GM19328 (cell line): ENCODE measurements at regions not wholly inside any gene's neighbourhood (a gene's known extent, or its start where the extent isn't known, plus 50 kb on each side); places are given as distances from the start of the nearest gene placed in this dataset.
"Not testable (repeated sequence)": the region's sequence is repeated elsewhere in the genome, so short reads cannot be mapped to it uniquely, and the experiment has no call there.

Experiments
- ATAC-seq: cut with Tn5 transposase; IDR thresholded peaks from one replicate; pipeline ENCODE4 v1.9.1; 2021; ENCODE audit warnings: mild to moderate bottlenecking, moderate library complexity; ENCODE audit not compliant: unreplicated experiment

DNA sequence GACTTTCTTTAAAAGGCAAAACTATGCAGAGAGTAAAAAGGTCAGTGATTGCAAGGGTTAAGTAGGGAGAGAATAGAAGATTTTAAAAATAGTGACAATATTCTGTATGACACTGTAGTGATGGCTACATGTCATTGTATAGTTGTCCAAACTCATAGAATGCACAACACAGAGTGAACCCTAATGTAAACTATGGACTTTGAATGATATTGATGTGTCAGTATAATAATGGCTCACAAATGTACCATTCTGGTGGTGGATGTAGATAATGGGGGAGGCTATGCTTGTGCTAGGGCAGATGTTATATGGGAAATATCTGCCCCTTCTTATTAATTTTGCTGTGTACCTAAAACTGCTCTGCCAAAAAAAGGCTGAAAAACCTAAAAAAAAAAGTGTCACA, 468.9 kb downstream of the KIF4B start:
- ATAC-seq = no peak

DNA sequence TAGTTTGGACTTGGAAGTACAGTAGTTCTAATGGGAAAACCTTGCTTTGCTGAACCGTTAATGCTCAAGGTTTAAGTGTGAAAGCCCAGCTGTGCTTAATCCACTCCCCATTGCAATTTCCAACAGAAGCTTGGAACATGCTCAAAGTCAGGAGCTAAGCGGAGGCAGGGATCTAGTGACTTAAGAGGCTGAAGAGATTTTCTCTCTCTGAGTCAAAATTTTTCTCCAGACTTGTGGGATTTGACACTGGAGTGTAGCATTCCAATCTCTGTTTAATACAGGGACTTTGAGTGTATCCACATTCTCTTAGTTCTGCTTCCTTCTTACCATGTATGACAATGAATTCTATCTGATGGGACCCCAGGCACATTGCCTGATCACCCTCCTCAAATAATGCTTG, 471.8 kb downstream of the KIF4B start:
- ATAC-seq = no peak

DNA sequence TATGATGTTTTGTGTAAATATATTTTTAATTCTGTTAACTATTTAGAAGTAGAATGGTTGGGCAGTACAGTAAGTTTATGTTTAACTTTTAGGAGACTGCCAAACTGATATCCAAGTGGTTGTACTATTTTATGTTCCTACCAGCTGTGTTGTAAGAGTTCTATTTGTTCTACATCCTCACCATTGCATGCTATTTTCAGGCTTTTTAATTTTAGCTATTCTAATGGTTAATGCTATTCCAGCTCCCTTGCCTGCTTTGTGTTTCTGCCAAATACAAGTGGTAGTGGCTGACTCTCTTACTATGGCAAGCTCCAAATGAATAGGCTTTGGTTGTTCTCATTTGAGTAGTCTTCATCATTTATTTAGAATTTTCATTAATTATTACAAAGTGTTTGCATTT, 476.4 kb downstream of the KIF4B start:
- no peak for ATAC-seq

DNA sequence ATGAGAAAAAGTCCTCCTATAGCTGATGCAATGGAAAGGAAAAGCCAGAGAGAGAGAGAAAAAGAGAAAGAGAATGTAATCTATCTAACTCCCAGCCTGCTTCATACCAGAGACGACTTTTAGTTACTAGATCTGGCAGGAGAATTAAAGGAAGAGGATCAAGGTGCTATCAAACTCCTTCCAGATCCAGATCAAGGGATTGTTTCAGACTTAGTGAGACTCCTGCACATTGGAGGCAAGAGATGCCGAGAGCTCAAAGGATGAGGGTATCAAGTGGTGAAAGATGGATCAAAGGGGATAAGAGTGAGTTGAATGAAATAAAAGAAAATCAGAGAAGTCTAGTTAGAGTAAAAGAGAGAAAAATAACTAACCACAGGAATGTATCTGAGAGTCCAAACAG, 478.6 kb downstream of the KIF4B start:
- ATAC-seq = no peak

DNA sequence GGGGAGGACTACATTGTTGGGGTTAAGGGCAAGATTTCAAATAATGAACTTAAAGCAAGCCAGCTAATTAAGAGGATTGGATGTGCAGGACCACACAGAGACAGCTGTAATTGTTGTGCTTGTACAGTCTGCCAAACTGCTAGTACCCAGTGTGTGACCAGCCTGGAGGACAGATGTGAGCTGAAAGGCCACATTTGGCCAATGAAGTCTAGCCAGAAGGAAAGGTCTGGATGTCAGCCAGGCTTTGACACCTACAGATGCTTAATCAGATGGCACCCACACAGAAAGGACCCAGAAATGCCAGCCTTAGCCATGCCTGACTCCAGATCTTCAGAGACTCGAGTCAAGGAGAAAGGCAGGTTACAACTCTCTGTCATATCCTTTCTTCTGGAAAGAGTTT, 491.1 kb downstream of the KIF4B start:
- ATAC-seq = no peak

DNA sequence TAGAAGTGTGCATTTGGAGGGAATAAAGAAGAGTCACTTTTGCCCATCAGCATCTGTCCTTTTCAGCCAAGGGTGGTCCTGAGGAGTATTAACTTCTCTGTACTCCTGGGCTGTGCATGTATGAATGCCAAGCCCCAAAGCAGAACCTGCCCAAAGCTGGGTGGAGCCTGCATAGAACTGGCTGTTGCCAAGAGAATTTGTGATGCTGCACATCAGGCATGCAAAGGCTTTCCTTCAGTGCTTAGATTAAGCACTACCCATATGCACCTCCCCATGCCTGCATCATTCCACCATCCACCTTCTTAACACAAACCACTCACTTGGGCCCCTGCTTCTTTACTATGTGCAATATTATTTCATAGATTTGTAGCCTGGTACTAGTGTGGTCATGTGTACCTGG, 493.8 kb downstream of the KIF4B start:
- ATAC-seq = no peak

DNA sequence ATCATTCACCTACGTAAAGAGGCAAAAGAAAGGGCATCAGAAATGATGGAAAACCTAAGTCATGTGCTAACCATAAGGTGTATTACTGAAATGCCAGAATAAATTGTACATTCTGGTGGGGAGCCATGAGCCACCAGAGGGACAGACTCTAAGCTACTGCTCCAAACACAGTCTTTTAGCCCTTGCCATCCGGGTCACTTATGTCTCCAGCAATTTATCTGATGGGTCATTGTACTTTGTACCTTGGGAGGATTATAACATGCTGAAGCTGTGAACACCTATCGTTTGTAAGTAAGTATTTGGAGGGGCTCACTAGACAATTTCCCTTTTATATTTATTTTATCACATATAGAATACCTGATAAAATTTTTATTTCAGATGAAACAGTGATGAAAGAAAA, 495.1 kb downstream of the KIF4B start:
- ATAC-seq = no peak

DNA sequence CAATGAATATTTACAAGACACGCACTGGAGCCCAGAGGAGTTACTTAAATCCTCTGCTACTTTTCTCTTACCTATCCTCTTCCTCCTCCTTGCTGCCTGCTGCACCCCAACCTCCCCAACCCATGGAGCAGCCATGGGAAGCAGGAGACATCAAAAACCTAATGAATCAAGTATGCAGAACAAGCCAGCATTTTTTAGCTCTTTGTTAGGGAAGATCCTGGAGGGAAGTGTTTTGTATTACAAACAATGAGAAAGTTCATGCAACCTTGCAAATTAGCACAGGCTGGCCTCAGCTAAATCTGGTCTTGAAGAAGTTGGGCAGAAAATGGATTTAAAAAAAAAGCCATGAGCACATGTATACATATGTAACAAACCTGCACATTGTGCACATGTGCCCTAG, 498.8 kb downstream of the KIF4B start:
- ATAC-seq = no peak

DNA sequence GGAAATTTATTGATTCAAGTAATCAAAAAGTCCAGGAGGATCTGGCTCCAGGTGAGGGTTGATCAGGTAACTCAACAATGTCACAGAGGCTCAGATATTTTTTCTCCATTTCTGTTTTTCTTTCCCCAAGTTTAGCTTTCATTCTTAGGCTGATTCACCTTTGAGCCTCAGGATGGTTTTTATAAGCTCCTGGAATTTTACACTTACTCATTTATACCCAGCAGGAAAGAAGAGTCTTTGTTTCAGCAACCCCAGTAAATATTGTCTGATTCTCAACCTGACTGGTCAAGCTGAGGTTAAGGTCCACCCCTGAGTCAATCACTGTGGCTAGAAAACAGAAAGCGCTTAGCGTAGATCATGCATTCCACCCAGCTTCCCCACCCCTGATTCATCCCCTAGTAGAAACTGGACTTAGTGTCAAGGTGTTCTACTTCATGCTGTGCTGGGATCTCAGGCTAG, 500.6 kb downstream of the KIF4B start:
- no peak for ATAC-seq

DNA sequence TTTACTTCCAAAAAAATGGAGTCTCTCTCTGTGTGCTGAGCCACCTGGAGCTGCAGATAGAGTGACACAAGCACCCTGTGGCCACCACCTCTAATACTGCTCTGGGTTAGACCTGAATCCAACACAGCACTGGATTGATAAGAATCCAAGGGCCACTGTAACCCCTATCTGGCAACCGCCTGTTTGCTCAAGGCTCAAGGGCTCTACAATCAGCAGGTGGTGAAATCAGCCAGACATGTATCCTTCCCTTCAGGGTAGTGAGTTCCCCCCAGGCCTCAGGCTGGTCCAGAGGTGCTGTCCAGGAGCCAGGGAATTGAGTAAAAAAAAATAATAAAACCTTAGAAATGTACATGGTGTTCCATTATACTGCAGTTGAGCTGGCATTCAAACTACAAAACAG, 509.0 kb downstream of the KIF4B start:
- no peak for ATAC-seq

DNA sequence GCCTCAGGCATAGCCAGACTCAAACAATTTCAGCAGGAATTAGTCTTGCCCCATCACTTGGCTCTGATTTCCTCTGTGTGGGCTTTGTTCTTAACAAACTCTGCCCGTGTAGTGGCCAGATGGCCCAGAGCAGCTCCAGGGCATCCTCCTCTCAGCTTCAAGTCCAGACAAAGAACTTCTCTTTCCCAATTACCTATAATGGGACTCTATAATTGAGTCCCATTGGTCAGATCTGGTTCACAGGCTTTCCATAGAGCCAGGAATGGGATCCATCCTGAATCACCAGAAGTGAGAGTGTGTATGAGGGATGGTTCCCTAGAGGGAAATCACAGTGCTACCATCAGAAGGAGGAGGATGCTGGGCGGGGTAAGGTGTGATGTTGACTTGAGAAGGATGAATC, 515.8 kb downstream of the KIF4B start:
- ATAC-seq = no peak

DNA sequence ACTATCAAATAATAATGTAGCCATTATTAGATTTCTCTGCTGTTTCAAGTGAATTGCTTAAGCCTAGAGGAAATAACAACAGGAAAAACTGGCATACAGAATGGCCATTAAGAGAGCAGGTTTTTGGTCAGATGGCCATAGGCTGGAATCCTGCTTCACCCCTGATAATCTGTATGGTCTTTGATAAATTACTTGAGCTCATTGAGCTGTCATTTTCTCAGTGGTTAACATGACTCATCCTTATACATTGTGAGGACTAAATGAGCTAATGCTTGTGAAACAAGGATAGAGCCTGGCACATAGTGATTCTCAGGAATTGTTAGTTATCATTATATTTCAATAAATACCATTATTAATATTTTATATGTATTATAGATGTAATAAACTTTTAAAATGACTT, 516.5 kb downstream of the KIF4B start:
- no peak for ATAC-seq

DNA sequence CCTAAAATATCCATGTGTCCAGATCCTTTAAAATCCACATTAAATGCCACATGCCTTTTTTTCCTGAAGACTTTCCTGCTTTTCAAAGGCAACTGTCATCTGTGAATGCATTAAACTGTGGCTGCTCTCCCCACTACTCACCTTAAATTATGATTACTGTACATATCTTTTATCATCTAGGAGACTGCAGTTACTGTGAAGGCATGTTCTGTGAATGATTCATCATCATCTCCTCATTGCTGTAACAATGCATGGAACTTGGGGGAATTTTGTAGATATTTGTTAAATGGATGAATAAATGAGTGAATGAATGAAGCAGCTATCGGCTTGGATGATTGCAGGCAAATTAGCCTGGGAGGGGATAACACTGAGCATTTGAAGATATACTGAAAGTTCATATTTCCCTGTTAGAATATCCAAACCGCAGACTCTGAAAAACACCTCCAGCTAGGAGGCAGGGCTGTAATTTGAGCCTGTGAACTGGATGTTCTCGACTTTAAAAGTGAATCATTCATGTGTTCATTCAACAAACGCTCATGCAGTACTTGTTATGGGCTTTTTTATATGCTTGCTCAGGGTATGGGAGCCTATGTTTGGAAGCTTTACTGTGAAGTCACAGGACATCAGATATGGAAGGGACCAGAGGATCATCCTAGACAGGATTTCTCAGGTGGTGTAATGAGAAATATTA, 519.2 kb downstream of the KIF4B start:
- no peak for ATAC-seq

DNA sequence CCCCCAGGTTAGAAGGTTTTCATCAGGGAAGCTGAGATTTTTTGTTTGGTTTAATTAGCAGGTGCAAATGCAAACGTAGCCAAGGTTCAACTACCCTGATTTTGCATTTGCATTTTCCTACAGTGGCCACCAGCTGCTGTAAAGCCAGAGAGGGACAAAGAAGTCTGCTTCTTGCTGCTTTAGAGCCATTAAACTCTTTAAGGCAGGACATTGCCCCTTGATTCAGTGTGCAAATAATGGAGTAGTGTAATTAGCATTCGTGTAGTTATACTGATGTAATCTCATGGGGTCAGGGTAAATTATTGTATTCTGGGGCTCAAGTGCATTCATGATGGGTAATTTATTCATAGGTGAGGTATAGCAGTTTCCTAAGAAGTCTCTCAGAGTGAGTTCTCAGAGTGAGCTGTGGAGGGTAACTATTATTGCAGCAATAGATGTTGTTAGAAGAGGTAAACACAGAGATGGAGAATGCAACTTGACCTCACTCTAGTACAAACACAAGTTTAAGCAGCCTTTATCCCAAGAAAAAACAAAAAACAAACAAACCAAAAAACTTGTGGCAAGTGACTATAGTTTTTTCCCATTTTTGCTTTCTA, 526.5 kb downstream of the KIF4B start:
- ATAC-seq = no peak

DNA sequence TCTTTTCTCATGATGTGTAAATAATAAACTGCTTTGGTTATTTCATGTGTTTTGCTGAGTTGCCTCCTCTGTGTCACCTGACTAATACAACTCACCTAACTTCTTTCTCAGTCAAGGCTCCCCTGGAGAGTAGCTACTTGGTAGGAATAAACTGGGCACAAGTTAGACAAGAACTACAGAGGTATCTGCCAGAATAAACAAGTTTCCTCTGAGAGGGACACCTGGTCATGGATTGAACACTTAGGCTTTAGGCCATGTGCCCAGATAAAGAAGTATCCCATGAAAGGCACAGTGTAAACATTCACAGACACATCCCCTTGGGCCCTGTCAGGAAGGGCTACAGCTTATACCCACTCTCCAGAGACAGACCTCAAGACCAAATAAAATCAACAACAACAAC, 532.5 kb downstream of the KIF4B start:
- no peak for ATAC-seq

DNA sequence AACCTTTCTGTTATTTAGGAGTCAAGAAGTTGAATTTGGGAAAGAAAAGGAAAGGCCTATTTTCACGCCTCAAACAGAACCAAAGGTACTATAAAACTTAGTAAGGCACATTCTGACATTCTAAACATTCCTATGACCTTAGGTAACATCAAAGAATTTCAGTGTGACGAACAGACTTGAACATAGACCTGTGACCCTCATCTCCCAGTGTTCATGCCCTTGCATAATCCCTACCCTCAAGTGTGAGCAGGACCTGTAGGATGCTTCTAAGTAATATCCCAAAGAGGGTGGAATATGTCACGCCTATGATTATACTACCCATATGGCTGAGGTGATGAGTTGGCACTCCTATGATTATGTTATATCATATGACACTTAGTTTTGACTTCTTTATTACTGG, 540.9 kb downstream of the KIF4B start:
- ATAC-seq = no peak

DNA sequence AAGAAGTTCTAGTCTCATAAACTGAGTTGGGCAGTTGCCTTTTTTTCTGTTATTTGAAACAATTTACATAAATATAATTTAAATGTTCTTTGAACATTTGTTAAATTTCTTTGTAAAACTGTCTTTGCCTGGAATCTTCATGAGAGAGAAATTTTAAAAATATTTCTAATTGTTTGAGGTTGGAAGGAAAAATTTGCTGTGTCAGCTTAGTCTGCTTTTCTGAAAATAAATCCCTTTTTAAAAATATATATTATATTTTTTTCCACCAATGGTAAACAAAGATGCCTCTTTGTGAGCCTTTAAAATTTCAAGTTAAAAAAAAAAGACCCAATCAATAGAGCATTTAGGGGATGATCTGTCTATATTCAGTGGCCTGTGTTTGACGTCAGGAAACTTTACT, 542.7 kb downstream of the KIF4B start:
- ATAC-seq = no peak

DNA sequence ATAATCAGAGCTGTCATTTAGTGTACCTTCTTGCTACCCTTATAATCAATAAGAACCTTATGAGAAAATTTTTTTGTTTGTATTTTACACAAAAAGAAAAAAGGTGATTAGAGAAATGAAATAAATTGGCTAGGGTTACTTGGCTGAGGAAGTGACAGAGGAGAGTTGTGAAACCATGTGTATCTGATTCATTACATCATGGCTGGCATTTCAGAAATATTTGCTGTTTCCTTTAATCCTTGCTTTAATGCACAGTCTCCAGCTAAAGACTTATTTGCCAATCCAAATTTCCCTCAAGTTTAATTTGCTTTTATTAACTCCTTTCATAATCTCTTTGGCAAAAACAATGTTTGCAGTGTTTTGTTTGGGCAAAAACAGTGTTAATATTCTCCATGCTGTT, 543.1 kb downstream of the KIF4B start:
- ATAC-seq = no peak

DNA sequence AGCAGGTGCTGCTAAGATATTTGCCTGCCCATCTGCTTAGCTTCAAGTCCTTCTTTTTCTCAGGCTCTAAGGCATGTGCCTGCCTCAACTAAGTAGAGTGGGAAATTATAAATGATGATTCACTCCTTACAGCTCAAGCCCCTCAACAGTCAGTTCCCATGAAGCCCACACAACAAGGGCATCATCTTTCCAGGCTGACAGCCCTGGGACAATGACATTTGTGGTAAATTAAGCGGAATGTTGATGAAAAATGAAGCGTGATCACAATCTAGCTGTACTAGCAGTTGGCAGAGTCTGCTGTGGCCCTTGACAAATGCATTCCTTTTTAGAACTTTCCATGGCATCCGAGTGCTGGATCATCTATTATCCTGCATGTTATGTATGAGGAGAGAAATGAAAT, 548.6 kb downstream of the KIF4B start:
- ATAC-seq = no peak

DNA sequence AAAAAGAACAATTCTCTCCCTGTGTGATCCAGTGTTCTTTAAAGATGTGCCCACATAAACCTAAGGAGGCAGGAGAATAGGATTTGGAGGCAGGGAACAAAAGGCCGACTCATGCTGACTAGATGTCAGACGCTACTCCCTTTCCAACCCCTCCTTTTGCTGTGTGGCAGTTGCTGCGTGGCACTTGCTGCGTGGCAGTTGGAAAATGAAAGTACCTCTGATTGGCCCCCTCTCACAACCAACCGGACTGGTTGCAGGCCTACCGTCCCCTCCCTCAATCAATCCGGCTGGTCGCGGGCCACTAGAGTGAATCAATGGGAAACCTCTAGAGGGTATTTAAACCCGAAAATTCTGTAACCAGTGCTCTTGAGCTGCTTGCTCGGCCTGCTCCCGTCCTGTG, 551.0 kb downstream of the KIF4B start:
- ATAC-seq = no peak

DNA sequence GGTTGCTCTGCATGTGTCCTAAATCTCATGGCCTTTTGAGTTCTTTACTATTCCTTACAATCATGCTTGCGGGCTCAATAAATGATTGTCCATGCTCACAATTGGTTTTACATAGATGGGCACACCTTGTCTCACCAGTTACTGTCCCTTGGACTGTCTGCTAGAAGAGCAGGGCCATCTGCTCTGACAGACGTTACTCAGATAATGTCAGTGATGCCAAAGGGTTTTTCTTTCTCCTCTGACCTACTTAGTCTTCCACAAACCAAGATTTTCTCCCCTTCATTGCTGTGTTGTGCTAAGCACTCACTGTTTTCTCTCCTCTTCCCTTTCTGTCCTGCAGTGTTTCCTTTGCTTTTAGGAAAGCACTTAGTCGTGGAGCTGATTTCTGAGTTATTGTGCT, 562.3 kb downstream of the KIF4B start:
- no peak for ATAC-seq

DNA sequence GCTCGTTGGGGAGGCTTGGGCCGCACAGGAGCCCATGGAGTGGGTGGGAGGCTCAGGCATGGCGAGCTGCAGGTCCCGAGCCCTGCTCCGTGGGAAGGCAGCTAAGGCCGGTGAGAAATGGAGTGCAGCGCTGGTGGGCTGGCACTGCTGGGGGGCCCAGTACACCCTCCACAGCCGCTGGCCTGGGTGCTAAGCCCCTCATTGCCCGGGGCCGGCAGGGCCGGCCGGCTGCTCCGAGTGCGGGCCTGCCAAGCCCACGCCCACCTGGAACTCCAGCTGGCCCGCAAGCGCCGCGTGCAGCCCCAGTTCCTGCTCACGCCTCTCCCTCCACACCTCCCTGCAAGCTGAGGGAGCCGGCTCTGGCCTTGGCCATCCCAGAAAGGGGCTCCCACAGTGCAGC, 573.3 kb downstream of the KIF4B start:
- ATAC-seq = not testable (repeated sequence)

DNA sequence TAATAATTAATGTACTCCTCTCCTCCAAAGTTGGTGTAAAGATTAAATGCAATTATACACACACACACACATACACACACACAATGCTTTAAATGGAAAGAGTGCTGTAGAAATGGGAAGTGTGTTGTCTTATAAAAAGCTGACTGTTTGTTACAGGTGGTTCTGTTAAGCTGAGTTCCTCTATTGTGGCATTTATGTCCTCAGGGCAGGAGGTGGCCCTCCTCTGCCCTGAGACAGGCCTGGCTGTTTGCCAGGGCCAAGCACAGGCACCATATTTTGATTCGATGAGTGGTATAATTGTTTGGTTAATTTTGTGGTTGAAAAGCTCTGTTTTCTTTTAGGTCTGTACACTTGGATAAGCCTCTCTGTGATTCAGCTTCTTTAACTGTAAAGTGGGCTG, 573.9 kb downstream of the KIF4B start:
- ATAC-seq = no peak
